SK-N-SH (cell line): ENCODE measurements at regions not wholly inside any gene's neighbourhood (a gene's known extent, or its start where the extent isn't known, plus 50 kb on each side); places are given as distances from the start of the nearest gene placed in this dataset.

ENCODE experiments used
- CTCF ChIA-PET: fragments of 300-600, 350-600 bp; formaldehyde crosslinking; extraction: SDS; loops from one replicate; lab custom pipeline; 2021; lab: Yijun Ruan, JAX
- POLR2A ChIA-PET: fragments of 350-600 bp; sonication (Branson Sonifier 250); formaldehyde crosslinking; extraction: SDS; loops from one replicate; lab custom pipeline; 2020; ENCODE audit warnings: antibody characterized with exemption, inconsistent platforms; lab: Yijun Ruan, JAX
- DNase-seq: peaks from one replicate; pipeline ENCODE4 v3.0.0; 2012
- H2AFZ ChIP-seq: fragments of 200-600 bp; sonication (generic); 2 replicates; pipeline ENCODE4 v1.8.1; 2016; ENCODE audit warnings: antibody characterized with exemption, mild to moderate bottlenecking, low read depth
- H3F3A ChIP-seq: fragments of 200-600 bp; sonication (generic); replicated peaks from 2 replicates; pipeline ENCODE3; 2016; ENCODE audit warnings: antibody characterized with exemption, mild to moderate bottlenecking; ENCODE audit not compliant: insufficient read depth
- H3K27ac ChIP-seq, 2 experiments: fragments of 200-500 bp in 1 of 2; fragments of 200-600 bp in 1 of 2; sonication (Bioruptor generic) in 1 of 2; sonication (generic), shearing (Covaris generic) in 1 of 2; 2 replicates each; pipeline versions ENCODE4 v1.5.1 to v1.6.1; 2014 to 2016; ENCODE audit warnings: low read depth in 2 of 2, inconsistent platforms in 1 of 2, low read length in 1 of 2, mild to moderate bottlenecking in 1 of 2, mixed read lengths in 1 of 2
- H3K27me3 ChIP-seq: fragments of 200-600 bp; sonication (generic), shearing (Covaris generic); 2 replicates; pipeline ENCODE4 v1.6.1; 2016; ENCODE audit warnings: mixed run types; ENCODE audit not compliant: insufficient read depth
- H3K36me3 ChIP-seq, 2 experiments: fragments of 200-500 bp in 1 of 2; fragments of 200-600 bp in 1 of 2; sonication (Bioruptor generic) in 1 of 2; sonication (generic) in 1 of 2; replicated peaks in 1 of 2; 2 replicates each; pipeline versions ENCODE3 to v1.5.1; 2014 to 2016; ENCODE audit warnings: low read length in 1 of 2, mild to moderate bottlenecking in 1 of 2; ENCODE audit not compliant: insufficient read depth in 2 of 2, control insufficient read depth in 1 of 2
- H3K4me1 ChIP-seq, 2 experiments: fragments of 200-500 bp in 1 of 2; fragments of 200-600 bp in 1 of 2; sonication (Bioruptor generic) in 1 of 2; sonication (generic), shearing (Covaris generic) in 1 of 2; 2 replicates each; pipeline versions ENCODE4 v1.5.1 to v1.6.1; 2014 to 2016; ENCODE audit warnings: low read depth in 1 of 2, low read length in 1 of 2, mixed run types in 1 of 2; ENCODE audit not compliant: insufficient read depth in 2 of 2, control insufficient read depth in 1 of 2
- H3K4me2 ChIP-seq: fragments of 200-600 bp; sonication (generic), shearing (Covaris generic); 2 replicates; pipeline ENCODE4 v1.6.1; 2017; ENCODE audit warnings: mixed run types
- H3K4me3 ChIP-seq, 2 experiments: fragments of 200-500 bp in 1 of 2; fragments of 200-600 bp in 1 of 2; sonication (Bioruptor generic) in 1 of 2; sonication (generic), shearing (Covaris generic) in 1 of 2; 2 replicates each; pipeline versions ENCODE4 v1.5.1 to v1.8.1; 2014 to 2016; ENCODE audit warnings: low read depth in 2 of 2, inconsistent platforms in 1 of 2, low read length in 1 of 2, mild to moderate bottlenecking in 1 of 2, mixed read lengths in 1 of 2, moderate library complexity in 1 of 2
- H3K79me2 ChIP-seq: fragments of 200-600 bp; sonication (generic); 2 replicates; pipeline ENCODE4 v1.8.1; 2017; ENCODE audit warnings: mild to moderate bottlenecking; ENCODE audit not compliant: insufficient read depth
- H3K9ac ChIP-seq: fragments of 200-600 bp; sonication (generic); 2 replicates; pipeline ENCODE4 v1.6.1; 2017; ENCODE audit warnings: mixed run types
- H3K9me2 ChIP-seq: fragments of 200-600 bp; sonication (generic); 2 replicates; pipeline ENCODE4 v1.6.1; 2017; ENCODE audit warnings: mixed run types
- H3K9me3 ChIP-seq: fragments of 200-600 bp; sonication (generic); 2 replicates; pipeline ENCODE4 v1.6.1; 2017; ENCODE audit warnings: mixed run types, mild to moderate bottlenecking, moderate library complexity
- H4K20me1 ChIP-seq: fragments of 200-600 bp; sonication (generic); 2 replicates; pipeline ENCODE4 v1.6.1; 2017; ENCODE audit warnings: mild to moderate bottlenecking, mixed run types; ENCODE audit not compliant: insufficient read depth
- EP300 ChIP-seq, 2 experiments: IDR thresholded peaks; 2 replicates each; pipeline versions ENCODE4 v1.4.0 to v1.6.1; 2012; ENCODE audit warnings: borderline replicate concordance in 1 of 2, low read depth in 1 of 2, low read length in 1 of 2
- EZH2phosphoT487 ChIP-seq: fragments of 200-600 bp; sonication (generic); IDR thresholded peaks from 2 replicates; pipeline ENCODE4 v1.6.1; 2017; ENCODE audit warnings: low read depth, mixed run types, mild to moderate bottlenecking, antibody characterized with exemption, moderate library complexity, borderline replicate concordance
- FOSL2 ChIP-seq: IDR thresholded peaks from 2 replicates; pipeline ENCODE4 v1.4.0; 2012; ENCODE audit warnings: low read depth, mild to moderate bottlenecking, moderate library complexity, borderline replicate concordance
- FOXJ3 ChIP-seq: sonication (generic); formaldehyde crosslinking; IDR thresholded peaks from 2 replicates; pipeline ENCODE4 v1.5.1; 2020; ENCODE audit warnings: mild to moderate bottlenecking, missing genetic modification reagents
- GABPA ChIP-seq: IDR thresholded peaks from 2 replicates; pipeline ENCODE4 v1.4.0; 2012; ENCODE audit warnings: low read depth, mild to moderate bottlenecking
- GATA2 ChIP-seq: sonication (generic); formaldehyde crosslinking; IDR thresholded peaks from 2 replicates; pipeline ENCODE4 v1.5.0; 2020; ENCODE audit warnings: mild to moderate bottlenecking, missing genetic modification reagents
- JUND ChIP-seq: IDR thresholded peaks from 2 replicates; pipeline ENCODE4 v1.4.0; 2012
- MXI1 ChIP-seq: IDR thresholded peaks from 2 replicates; pipeline ENCODE4 v1.6.1; 2012; ENCODE audit warnings: mild to moderate bottlenecking, low read depth, low read length, improper control_type of control experiment
- NRF1 ChIP-seq: IDR thresholded peaks from 2 replicates; pipeline ENCODE4 v1.6.1; 2012; ENCODE audit warnings: low read depth, mild to moderate bottlenecking, low read length
- PBX3 ChIP-seq: IDR thresholded peaks from 2 replicates; pipeline ENCODE4; 2012
- POLR2AphosphoS5 ChIP-seq: IDR thresholded peaks from 2 replicates; pipeline ENCODE4 v1.6.1; 2012; ENCODE audit warnings: low read depth, low read length
- RAD21 ChIP-seq: IDR thresholded peaks from 2 replicates; pipeline ENCODE4 v1.6.1; 2012; ENCODE audit warnings: mild to moderate bottlenecking, low read length
- RCOR1 ChIP-seq: fragments of 150-350 bp; IDR thresholded peaks from 2 replicates; pipeline ENCODE4 v1.6.1; 2017; ENCODE audit warnings: antibody characterized with exemption, low read length
- RFX5 ChIP-seq: IDR thresholded peaks from 2 replicates; pipeline ENCODE4 v1.6.1; 2012; ENCODE audit warnings: mild to moderate bottlenecking, improper control_type of control experiment, low read length
- SIN3A ChIP-seq: IDR thresholded peaks from 2 replicates; pipeline ENCODE4 v1.6.1; 2012; ENCODE audit warnings: low read depth, mild to moderate bottlenecking, low read length, moderate library complexity, borderline replicate concordance
- TAF1 ChIP-seq: IDR thresholded peaks from 2 replicates; pipeline ENCODE4 v1.6.1; 2012; ENCODE audit warnings: low read depth, mild to moderate bottlenecking, low read length, moderate library complexity, borderline replicate concordance
- TCF12 ChIP-seq: IDR thresholded peaks from 2 replicates; pipeline ENCODE4 v1.4.0; 2012
- USF1 ChIP-seq: IDR thresholded peaks from 2 replicates; pipeline ENCODE4 v1.4.0; 2012; ENCODE audit warnings: low read depth, borderline replicate concordance
- YY1 ChIP-seq: IDR thresholded peaks from 2 replicates; pipeline ENCODE4 v1.4.0; 2012; ENCODE audit warnings: low read depth, mild to moderate bottlenecking
- whole genome bisulfite sequencing: methylation state at CpG from one replicate; pipeline ENCODE4 v1.1.6; 2017; ENCODE audit warnings: low lambda C conversion rate; 5-methylcytosine and 5-hydroxymethylcytosine counted together
- TF ChIP-seq, protein P1 (sequence below): fragments of 200-600 bp; sonication (generic); IDR thresholded peaks from 2 replicates; pipeline ENCODE4 v1.6.1; 2017; ENCODE audit warnings: antibody characterized with exemption, mild to moderate bottlenecking, moderate library complexity
- TF ChIP-seq, protein P2 (sequence below): fragments of 150-350 bp; IDR thresholded peaks from 2 replicates; pipeline ENCODE4 v1.6.1; 2016; ENCODE audit warnings: mild to moderate bottlenecking, low read depth, low read length

DNA sequence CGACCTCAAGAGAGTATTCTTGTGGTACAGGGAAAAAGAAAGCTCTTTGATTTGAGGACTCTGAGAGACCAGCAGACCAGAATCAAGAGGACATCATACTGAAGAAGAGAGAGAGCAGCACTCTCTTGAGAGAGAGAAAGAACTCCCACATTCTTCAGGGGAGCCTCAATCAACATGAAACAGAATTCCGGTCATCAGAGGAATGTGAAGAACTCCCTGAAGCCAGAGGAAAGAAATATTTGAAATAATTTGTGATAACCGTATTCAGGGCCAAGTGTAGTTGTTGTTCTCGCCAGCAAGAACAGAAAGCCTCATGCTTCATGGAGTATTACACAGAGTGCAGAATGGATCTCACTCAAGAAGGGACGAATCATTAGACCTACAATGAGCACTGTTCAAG is 363.8 kb upstream of the TMEM132C start:
- H3K9ac ChIP-seq: no peak overlapping the region
- H3K27ac ChIP-seq: no peak overlapping the region
- H3K4me3 ChIP-seq: no peak overlapping the region

GRCh38 chr12:127909041-127909440 is 357.9 kb upstream of the TMEM132C start:
- H3K4me2 ChIP-seq: no peak overlapping the region
- 34% methylated on average over 2 of the region's 2 CpGs for WGBS
- 0 out of 2 replicates have a peak, but pooled peaks cover 4% of the 10 kb centered on the region for H3K9me2 ChIP-seq
- TF ChIP-seq RFX5 (no peak), YY1 (no peak), FOXJ3 (CRISPR knock-in tag) (no peak), JUND (no peak), EZH2phosphoT487 (no peak), GABPA (no peak), RCOR1 (no peak), MXI1 (no peak), FOSL2 (no peak), NRF1 (no peak), PBX3 (no peak), RAD21 (no peak), EP300 (IDR thresholded peaks at IDR 0.05; ENCODE audit: borderline replicate concordance in 1 of 2, low read depth in 1 of 2, low read length in 1 of 2) (no peak)
- TF ChIP-seq, protein P1, sequence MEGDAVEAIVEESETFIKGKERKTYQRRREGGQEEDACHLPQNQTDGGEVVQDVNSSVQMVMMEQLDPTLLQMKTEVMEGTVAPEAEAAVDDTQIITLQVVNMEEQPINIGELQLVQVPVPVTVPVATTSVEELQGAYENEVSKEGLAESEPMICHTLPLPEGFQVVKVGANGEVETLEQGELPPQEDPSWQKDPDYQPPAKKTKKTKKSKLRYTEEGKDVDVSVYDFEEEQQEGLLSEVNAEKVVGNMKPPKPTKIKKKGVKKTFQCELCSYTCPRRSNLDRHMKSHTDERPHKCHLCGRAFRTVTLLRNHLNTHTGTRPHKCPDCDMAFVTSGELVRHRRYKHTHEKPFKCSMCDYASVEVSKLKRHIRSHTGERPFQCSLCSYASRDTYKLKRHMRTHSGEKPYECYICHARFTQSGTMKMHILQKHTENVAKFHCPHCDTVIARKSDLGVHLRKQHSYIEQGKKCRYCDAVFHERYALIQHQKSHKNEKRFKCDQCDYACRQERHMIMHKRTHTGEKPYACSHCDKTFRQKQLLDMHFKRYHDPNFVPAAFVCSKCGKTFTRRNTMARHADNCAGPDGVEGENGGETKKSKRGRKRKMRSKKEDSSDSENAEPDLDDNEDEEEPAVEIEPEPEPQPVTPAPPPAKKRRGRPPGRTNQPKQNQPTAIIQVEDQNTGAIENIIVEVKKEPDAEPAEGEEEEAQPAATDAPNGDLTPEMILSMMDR: no peak
- TF ChIP-seq, protein P2, sequence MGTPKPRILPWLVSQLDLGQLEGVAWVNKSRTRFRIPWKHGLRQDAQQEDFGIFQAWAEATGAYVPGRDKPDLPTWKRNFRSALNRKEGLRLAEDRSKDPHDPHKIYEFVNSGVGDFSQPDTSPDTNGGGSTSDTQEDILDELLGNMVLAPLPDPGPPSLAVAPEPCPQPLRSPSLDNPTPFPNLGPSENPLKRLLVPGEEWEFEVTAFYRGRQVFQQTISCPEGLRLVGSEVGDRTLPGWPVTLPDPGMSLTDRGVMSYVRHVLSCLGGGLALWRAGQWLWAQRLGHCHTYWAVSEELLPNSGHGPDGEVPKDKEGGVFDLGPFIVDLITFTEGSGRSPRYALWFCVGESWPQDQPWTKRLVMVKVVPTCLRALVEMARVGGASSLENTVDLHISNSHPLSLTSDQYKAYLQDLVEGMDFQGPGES: no peak
- DNase-seq: no peak
- no peaks in the 10 kb centered on the region for H3K27me3 ChIP-seq
- H2AFZ ChIP-seq: no peak overlapping the region
- no peak overlapping the region for H3K9ac ChIP-seq
- H3K4me3 ChIP-seq: no peak overlapping the region
- ChIA-PET POLR2A (no interaction called here), CTCF (no interaction called here)
- no peaks in the 10 kb centered on the region for H3K4me1 ChIP-seq
- no peaks in the 10 kb centered on the region for H4K20me1 ChIP-seq
- no peaks in the 10 kb centered on the region for H3F3A ChIP-seq
- no peaks in the 10 kb centered on the region for H3K79me2 ChIP-seq
- H3K36me3 ChIP-seq: no peaks in the 10 kb centered on the region
- no peaks in the 10 kb centered on the region; the same call in 1 of the 2 replicates for H3K9me3 ChIP-seq
- H3K27ac ChIP-seq: no peak overlapping the region

More for the DNA sequence above, 363.8 kb upstream of the TMEM132C start:
- ChIA-PET CTCF (no interaction called here), POLR2A (no interaction called here)
- no peaks in the 10 kb centered on the region for H3K4me1 ChIP-seq
- no peaks in the 10 kb centered on the region; the same call in 1 of the 2 replicates for H3K9me3 ChIP-seq
- WGBS: 10% methylated on average over 5 of the region's 5 CpGs
- H3K9me2 ChIP-seq: no peaks in the 10 kb centered on the region
- H2AFZ ChIP-seq: no peak overlapping the region
- H3K79me2 ChIP-seq: no peaks in the 10 kb centered on the region
- H3K27me3 ChIP-seq: no peaks in the 10 kb centered on the region
- H3K4me2 ChIP-seq: no peak overlapping the region
- no peaks in the 10 kb centered on the region for H3K36me3 ChIP-seq
- H3F3A ChIP-seq: no peaks in the 10 kb centered on the region
- no peaks in the 10 kb centered on the region for H4K20me1 ChIP-seq
- no peak for DNase-seq
- TF ChIP-seq JUND (no peak), SIN3A (no peak), GATA2 (no peak), TAF1 (no peak), RFX5 (no peak), TCF12 (no peak), RAD21 (no peak), YY1 (no peak), FOSL2 (no peak), USF1 (no peak), EP300 (IDR thresholded peaks at IDR 0.05; ENCODE audit: borderline replicate concordance in 1 of 2, low read depth in 1 of 2, low read length in 1 of 2) (no peak), POLR2AphosphoS5 (no peak)
- TF ChIP-seq, all 33 proteins: peak for 0
